GM13977 (cell line): ENCODE measurements at regions not wholly inside any gene's neighbourhood (a gene's known extent, or its start where the extent isn't known, plus 50 kb on each side); places are given as distances from the start of the nearest gene placed in this dataset.

Experiments
- DNase-seq: peaks from one replicate; pipeline ENCODE4 v3.0.0; 2012; ENCODE audit warnings: low spot score
- CTCF ChIP-seq: IDR thresholded peaks from 2 replicates; pipeline ENCODE4 v1.5.1; 2012; ENCODE audit warnings: mild to moderate bottlenecking, control low read depth; ENCODE audit not compliant: insufficient read depth; ENCODE audit errors: extremely low read depth, missing control alignments
- in situ Hi-C: fragments of 300-500 bp; cut with MboI; formaldehyde crosslinking; loops from one replicate; pipeline ENCODE4 v1.12.0; 2022; ENCODE audit warnings: low sequenced_read_pairs, low pct_unique_long_range_greater_than_20kb, mixed read lengths, inconsistent platforms; ENCODE audit not compliant: unreplicated experiment

- in situ Hi-C loops = no loop called here
- no peak for DNase-seq
- TF ChIP-seq CTCF = no peak
Measured at GRCh38 chr12:22765421-22766130, 140.6 kb downstream of the ETNK1 start.

GRCh38 chr12:22766911-22767420 is 142.0 kb downstream of the ETNK1 start:
- in situ Hi-C loops = no loop called here
- TF ChIP-seq CTCF = no peak
- no peak for DNase-seq

GRCh38 chr12:22781339-22781738 is 156.4 kb downstream of the ETNK1 start:
- in situ Hi-C loops = no loop called here
- TF ChIP-seq CTCF = no peak
- DNase-seq = no peak

- in situ Hi-C loops = no loop called here
- no peak for TF ChIP-seq CTCF
- DNase-seq = no peak
Measured at GRCh38 chr12:22787557-22787956, 162.6 kb downstream of the ETNK1 start.

- DNase-seq = no peak
- TF ChIP-seq CTCF = no peak
- in situ Hi-C loops = no loop called here
Measured at GRCh38 chr12:22788913-22789312, 163.9 kb downstream of the ETNK1 start.

GRCh38 chr12:22792138-22792537 is 167.2 kb downstream of the ETNK1 start:
- in situ Hi-C loops = no loop called here
- TF ChIP-seq CTCF = no peak
- DNase-seq = no peak
